Psoas muscle (tissue), 7 donors: ENCODE measurements at regions not wholly inside any gene's neighbourhood (a gene's known extent, or its start where the extent isn't known, plus 50 kb on each side); places are given as distances from the start of the nearest gene placed in this dataset.

Experiments used
- ATAC-seq, 4 donors: fragments of 200-7000 bp; cut with Tn5 transposase; one replicate each; pipeline ENCODE4 v1.9.1; 2020; ENCODE audit warnings: moderate library complexity in 3 of 4, mild to moderate bottlenecking in 2 of 4
- DNase-seq, 2 donors: peaks; one replicate each; pipeline ENCODE4 v3.0.0-alpha.2; 2020
- H3K27ac ChIP-seq: fragments of 200-600 bp; one replicate; pipeline ENCODE4 v1.8.0; 2022
- H3K27me3 ChIP-seq, 3 donors: fragments of 200-600 bp in 1 of 3; one replicate each; pipeline versions ENCODE4 v1.6.1 to v1.8.0; 2013 to 2022; ENCODE audit warnings: low read length in 2 of 3, mild to moderate bottlenecking in 2 of 3, moderate library complexity in 1 of 3; ENCODE audit not compliant: insufficient read depth in 3 of 3
- H3K36me3 ChIP-seq, 2 donors: fragments of 200-600 bp in 1 of 2; one replicate each; pipeline versions ENCODE4 v1.6.1 to v1.8.0; 2013 to 2022; ENCODE audit warnings: low read depth in 1 of 2, mild to moderate bottlenecking in 1 of 2, moderate library complexity in 1 of 2; ENCODE audit not compliant: insufficient read depth in 1 of 2
- H3K4me1 ChIP-seq: fragments of 200-600 bp; one replicate; pipeline ENCODE4 v1.8.0; 2022
- H3K4me3 ChIP-seq: fragments of 200-600 bp; one replicate; pipeline ENCODE4 v1.8.0; 2022; ENCODE audit warnings: mild to moderate bottlenecking
- H3K9me3 ChIP-seq: fragments of 200-600 bp; one replicate; pipeline ENCODE4 v1.8.0; 2022
- WGBS, 3 donors: extraction: QIAGEN DNeasy Blood & Tissue Kit; methylation state at CpG; one replicate each; pipeline versions ENCODE4 v1.1.6 to v1.1.7; 2013; 5-methylcytosine and 5-hydroxymethylcytosine counted together
- intact Hi-C, 2 donors: fragments of 100-400 bp; cut with DNase I; formaldehyde crosslinking; loops; one replicate each; pipeline versions ENCODE4 v1.11.0 to v1.14.2; 2022
- TF ChIP-seq, protein P1 (sequence below): fragments of 200-600 bp; IDR thresholded peaks from one replicate; pipeline ENCODE4 v1.8.0; 2022; ENCODE audit warnings: antibody characterized with exemption
- donor health status: healthy with polysubstance abuse.
- donor health status: DM: no; HTN: no; CAD: no; lungs with moderate emphysema.
- donor health status: Bipolar disorder and iron deficiency.
- donor health status: healthy.
- donor health status: DM: yes; HTN: yes; CAD: no.
- donor health status: DM: no; HTN: no; CAD: no.
- donor health status: DM: yes; HTN: yes; CAD: no.

- H3K4me1 ChIP-seq: no peaks in the 10 kb centered on the region
- H3K27ac ChIP-seq: no peak overlapping the region
- peak; percentile 85 to 94 for DNase-seq
- H3K36me3 ChIP-seq: no peaks in the 10 kb centered on the region
- H3K9me3 ChIP-seq: no peaks in the 10 kb centered on the region
- intact Hi-C loops: no loop called here
- peak; percentile 85 to 99 (median 93) for ATAC-seq
- TF ChIP-seq, protein P1, sequence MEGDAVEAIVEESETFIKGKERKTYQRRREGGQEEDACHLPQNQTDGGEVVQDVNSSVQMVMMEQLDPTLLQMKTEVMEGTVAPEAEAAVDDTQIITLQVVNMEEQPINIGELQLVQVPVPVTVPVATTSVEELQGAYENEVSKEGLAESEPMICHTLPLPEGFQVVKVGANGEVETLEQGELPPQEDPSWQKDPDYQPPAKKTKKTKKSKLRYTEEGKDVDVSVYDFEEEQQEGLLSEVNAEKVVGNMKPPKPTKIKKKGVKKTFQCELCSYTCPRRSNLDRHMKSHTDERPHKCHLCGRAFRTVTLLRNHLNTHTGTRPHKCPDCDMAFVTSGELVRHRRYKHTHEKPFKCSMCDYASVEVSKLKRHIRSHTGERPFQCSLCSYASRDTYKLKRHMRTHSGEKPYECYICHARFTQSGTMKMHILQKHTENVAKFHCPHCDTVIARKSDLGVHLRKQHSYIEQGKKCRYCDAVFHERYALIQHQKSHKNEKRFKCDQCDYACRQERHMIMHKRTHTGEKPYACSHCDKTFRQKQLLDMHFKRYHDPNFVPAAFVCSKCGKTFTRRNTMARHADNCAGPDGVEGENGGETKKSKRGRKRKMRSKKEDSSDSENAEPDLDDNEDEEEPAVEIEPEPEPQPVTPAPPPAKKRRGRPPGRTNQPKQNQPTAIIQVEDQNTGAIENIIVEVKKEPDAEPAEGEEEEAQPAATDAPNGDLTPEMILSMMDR: no peak
- 24 to 46% (median 27%) methylated on average over 27 to 39 of the region's 39 CpGs for WGBS, 3 donors
- peak overlapping the region; percentile 13 for H3K4me3 ChIP-seq
- no peaks in the 10 kb centered on the region for H3K27me3 ChIP-seq
Measured at GRCh38 chr2:8583400-8584173, 98.3 kb upstream of the ID2 start.

GRCh38 chr2:8584174-8585066 lies 97.4 kb upstream of the ID2 start:
- 64 to 70% (median 65%) methylated on average over 29 of the region's 29 CpGs for WGBS, 3 donors
- Histone ChIP-seq H3K36me3 (no peaks in the 10 kb centered on the region), H3K4me3 (peak overlapping the region; percentile 13), H3K9me3 (no peaks in the 10 kb centered on the region), H3K27ac (no peak overlapping the region), H3K4me1 (no peaks in the 10 kb centered on the region), H3K27me3 (no peaks in the 10 kb centered on the region)
- ATAC-seq (no peak), DNase-seq (no peak)
- intact Hi-C loops: no loop called here
- TF ChIP-seq, protein P1: no peak

GRCh38 chr2:8586457-8587051 lies 95.3 kb upstream of the ID2 start:
- no peaks in the 10 kb centered on the region for H3K4me1 ChIP-seq
- TF ChIP-seq, protein P1: no peak
- H3K27ac ChIP-seq: no peak overlapping the region
- WGBS, 3 donors: 60 to 71% (median 70%) methylated on average over 15 of the region's 15 CpGs
- no peak overlapping the region for H3K4me3 ChIP-seq
- no peaks in the 10 kb centered on the region for H3K27me3 ChIP-seq
- intact Hi-C loops: no loop called here
- no peaks in the 10 kb centered on the region for H3K36me3 ChIP-seq
- ATAC-seq (no peak), DNase-seq (no peak)
- H3K9me3 ChIP-seq: no peaks in the 10 kb centered on the region

DNA sequence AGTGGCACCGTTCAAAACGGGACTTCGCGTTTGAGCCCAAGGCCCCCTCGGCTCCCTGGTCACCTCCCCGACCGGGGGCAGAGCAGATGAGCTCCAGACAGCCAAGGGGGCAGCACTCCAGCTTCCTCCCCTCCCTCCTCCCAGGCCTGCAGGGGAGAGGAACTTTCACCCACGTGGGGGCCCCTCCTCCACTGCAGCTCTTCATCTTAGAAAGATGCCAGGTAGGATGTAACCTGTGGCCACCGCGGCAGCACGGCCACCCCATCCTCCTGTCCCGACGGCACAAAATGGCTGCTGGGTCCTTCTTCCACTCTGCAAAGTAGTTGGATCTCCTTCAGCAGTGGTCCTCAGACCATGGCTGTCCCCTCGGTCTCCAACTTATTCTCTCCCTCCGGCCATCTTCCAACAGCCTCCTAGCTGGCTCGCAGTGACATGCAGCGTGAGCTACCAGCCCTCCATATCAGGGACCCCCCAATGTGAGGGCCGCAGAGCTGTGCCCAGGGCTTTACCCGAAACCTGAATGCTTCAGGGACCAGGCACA lies 94.5 kb upstream of the ID2 start:
- H3K4me3 ChIP-seq: no peak overlapping the region
- DNase-seq (no peak), ATAC-seq (no peak)
- WGBS, 3 donors: 77 to 87% (median 84%) methylated on average over 19 of the region's 19 CpGs
- TF ChIP-seq, protein P1: no peak
- no peaks in the 10 kb centered on the region for H3K27me3 ChIP-seq
- H3K9me3 ChIP-seq: no peaks in the 10 kb centered on the region
- intact Hi-C loops: no loop called here
- no peak overlapping the region for H3K27ac ChIP-seq
- no peaks in the 10 kb centered on the region for H3K4me1 ChIP-seq
- no peaks in the 10 kb centered on the region for H3K36me3 ChIP-seq
